ENCODE measurements at regions not wholly inside any gene's neighbourhood (a gene's known extent, or its start where the extent isn't known, plus 50 kb on each side); places are given as distances from the start of the nearest gene placed in this dataset.
"Not testable (repeated sequence)": the region's sequence is repeated elsewhere in the genome, so short reads cannot be mapped to it uniquely, and the experiment has no call there.

DNA sequence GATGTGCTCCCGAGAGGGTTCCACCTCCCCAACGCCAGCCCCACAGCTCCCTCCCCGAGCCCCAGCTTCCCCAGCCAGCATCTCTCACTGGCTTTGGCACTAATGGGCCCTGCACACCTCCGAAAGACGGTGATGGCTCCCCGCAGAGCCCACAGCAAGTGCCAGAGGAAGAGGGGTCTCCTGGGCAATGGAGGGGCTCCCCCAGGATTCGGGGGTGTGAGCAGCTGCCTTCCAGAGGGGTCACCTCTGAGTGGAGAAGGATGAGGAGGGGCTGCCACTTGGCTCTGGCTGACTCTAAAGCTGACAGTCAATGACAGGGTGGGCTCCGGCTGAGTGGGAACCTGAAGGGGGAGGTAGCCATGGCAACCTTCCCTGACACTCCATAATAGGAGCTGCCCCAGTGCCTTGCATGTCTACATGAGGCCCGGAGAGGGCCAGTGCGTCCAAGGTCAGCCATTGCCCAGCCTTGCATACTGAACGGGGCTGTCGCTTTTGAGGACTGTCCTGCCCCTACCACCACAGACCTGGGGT is 98.6 kb upstream of the SYT13 start:
- DNase-seq (ENCODE audit: low read depth): no peak

DNA sequence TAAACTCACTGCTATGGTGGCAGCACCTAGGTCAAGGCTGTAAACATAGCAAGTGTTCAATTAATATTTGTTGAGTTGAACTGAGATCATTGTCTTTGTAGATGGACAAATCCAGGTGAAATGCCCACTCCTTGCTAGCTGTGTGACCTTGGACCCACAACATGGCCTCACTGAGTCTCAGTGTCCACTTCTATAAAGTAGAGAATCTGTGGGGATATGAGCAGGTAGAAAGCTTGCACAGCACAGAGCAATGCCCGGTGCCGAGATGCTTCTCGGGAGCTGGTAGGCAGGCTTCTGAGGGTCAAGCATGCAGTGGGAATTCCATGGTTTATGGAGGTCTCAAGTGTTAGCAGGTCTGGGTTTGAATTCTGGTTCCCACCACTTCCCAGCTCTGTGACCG is 97.9 kb upstream of the SYT13 start:
- no peak for DNase-seq (ENCODE audit: low read depth)

DNA sequence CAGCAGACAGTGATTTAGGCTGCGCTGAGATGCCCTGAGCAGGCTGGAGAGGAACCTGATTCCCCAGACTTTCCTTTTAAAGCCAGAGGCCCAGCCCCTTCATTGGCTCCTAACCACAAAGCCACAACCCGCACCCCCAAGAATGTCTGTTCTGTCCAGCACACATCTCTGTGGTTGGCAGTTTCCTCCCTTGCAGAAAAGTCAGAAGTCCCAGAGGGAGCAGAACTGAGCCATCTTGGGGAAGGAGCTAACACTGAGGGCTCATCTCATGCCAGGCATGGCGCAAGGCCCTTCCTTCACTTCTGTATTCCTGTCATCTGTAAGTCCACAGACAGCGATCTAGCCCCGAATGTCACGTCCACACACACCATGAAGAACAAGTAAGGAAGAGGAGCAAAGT is 97.1 kb upstream of the SYT13 start:
- DNase-seq (ENCODE audit: low read depth): peak; percentile 32

DNA sequence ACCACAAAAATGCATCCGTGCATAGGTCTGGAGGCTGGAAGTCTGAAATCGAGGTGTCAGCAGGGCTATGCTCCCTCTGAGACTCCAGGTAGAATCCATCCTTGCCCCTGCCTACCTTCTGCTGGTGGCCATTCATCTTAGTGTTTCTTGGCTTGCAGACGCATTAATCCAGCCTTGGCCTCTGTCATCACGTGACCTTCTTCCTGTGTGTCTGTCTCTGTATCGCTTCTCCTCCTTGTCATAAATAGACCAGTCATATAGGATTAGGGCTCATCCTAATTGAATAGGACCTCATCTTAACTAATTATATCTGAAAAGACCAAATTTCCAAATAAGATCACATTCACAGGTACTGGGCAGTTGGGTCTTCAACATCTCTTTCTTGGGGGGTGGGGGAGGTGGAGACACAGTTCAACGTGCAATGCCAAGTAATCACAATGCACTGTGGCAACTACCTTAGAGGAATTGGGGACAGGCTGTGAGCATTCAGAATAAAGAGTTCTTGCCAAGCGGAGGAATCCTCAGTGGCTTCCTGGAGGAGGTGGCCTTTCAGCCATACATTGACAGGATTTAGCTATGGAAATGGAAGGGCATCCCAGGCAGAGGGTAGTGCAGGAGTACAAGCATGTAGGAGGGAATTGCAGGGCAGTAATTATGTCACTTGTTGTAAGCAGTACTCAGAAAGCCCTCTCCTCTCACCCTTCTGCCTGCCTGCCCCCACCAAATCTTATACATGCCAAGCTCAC is 96.2 kb upstream of the SYT13 start:
- DNase-seq (ENCODE audit: low read depth): no peak

DNA sequence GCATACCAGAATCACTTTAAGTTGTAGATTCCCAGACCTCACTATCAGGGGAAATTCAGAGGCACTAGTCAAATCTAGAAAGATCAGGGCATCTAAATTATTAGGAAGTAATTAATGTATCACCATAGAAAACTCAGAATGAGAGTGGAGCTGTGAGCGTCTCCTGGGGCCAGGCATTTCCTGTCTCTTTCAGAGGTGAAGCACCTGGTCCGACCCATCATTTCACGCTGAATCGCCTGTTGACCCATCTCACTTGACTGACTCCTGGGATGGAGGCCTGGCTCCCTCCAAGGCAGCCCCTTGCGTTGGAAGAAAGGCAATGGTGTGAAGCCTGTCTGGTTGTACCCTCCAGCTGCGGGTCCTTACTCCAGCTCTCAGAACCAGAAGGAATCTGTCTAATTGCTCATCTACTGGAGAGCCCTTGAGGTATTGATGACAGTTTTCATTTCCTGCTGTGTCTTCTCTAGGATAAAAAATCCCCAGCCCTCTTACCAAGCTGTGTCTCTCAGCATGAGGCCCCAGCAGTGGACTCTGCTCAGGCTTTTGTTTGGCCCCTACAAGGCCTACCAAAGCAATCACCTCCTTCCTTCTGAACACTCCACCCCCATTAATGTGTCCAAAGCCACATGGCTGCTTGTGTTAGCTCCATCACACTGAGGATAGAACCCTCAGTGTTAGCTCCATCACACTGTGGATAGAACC is 93.2 kb upstream of the SYT13 start:
- DNase-seq (ENCODE audit: low read depth): no peak

DNA sequence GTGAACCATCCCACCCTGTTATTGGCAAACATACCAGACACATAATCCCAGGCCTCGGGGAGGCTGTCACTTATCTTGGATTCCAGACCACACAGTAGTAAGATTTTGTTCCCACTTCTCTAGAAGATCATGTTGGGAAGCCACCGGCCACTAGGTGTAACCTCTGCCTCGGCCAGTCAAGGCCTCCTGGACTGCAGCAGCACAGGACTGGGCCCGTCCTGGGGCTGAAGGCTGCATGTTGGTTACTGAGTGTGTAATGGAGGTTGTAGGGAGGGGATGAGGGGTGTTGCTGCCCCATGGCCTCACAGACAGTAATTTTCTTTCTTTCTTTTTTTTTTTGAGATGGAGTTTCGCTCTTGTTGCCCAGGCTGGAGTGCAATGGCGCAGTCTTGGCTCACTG is 92.4 kb upstream of the SYT13 start:
- no peak for DNase-seq (ENCODE audit: low read depth)

DNA sequence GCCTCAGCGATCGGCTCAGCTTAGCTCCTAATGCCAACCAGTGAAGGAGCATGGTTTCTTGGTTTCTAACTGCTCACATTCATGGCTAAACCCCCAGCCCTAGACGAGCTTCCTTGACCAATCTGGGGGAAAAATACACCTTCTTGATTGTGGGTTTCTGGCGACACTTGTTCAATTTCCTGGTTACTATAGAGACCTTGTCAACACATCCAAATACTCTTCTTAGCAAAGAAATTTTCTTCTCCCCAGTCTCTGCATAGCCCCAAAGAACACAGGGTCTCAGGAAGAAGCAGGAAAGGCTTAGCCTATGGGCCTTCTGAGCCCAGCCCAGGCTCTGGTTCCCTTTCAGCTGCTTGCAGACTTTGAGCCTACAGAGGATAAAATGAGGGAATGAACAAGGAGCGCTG is 88.5 kb upstream of the SYT13 start:
- DNase-seq (ENCODE audit: low read depth): no peak

DNA sequence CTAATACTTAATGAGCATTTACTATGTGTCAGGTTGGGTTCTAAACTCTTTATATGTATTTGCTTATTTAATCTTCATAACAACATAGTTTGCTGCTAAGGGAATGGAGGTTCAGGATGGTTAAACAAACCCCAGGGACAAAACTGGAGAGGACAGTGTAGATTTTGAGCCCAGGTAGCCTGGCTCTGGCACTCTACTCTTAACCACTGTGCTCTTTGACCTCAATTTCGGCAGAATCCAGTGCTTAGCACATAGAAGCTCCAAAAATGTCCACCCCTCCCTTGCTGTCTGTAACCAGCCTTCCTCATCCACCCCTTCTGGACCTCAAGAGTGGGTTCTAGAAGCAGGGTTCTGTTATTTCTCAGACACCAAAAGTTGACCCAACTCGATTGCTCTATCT is 88.0 kb upstream of the SYT13 start:
- DNase-seq (ENCODE audit: low read depth): no peak

DNA sequence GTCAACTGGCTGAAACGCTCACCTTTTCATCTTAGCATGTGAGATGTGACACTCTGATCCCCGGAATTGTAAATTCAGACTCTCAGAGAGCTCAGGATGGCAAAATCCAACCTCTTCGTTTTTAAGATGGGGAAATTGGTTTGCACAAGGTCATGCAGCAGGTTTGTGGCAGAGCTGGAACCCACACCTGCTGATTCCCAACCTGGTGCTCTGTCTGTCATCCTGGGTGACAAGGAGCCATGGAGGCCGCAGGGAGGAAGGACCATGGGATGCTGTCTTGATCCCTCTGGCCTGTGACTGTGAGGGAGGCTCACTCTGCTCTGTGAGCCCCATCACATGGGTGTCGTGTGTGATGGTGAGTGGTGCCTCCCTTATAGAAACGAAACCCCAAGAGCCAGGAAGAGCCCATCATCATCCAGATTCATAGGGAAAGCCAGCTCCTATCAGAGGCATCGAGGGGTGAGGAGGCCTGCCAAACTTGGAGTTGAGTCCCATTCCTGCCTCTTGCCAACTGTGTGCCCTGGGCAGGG is 87.4 kb upstream of the SYT13 start:
- no peak for DNase-seq (ENCODE audit: low read depth)

DNA sequence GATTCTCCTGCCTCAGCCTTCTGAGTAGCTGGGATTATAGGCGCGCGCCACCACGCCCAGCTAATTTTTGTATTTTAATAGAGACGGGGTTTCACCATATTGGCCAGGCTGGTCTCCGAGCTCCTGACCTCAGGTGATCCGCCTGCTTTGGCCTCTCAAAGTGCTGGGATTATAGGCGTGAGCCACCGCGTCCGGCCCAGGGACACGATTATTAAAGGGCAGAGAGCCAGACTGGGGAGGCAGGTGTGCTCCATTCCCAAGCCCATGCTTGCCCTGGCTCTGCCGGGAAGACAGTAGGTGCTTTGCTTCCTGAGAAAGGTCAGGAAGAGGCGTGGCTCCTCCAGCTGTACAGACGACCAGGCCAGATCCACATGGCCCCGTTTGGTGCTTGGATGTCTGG is 86.3 kb upstream of the SYT13 start:
- DNase-seq (ENCODE audit: low read depth): not testable (repeated sequence)

DNA sequence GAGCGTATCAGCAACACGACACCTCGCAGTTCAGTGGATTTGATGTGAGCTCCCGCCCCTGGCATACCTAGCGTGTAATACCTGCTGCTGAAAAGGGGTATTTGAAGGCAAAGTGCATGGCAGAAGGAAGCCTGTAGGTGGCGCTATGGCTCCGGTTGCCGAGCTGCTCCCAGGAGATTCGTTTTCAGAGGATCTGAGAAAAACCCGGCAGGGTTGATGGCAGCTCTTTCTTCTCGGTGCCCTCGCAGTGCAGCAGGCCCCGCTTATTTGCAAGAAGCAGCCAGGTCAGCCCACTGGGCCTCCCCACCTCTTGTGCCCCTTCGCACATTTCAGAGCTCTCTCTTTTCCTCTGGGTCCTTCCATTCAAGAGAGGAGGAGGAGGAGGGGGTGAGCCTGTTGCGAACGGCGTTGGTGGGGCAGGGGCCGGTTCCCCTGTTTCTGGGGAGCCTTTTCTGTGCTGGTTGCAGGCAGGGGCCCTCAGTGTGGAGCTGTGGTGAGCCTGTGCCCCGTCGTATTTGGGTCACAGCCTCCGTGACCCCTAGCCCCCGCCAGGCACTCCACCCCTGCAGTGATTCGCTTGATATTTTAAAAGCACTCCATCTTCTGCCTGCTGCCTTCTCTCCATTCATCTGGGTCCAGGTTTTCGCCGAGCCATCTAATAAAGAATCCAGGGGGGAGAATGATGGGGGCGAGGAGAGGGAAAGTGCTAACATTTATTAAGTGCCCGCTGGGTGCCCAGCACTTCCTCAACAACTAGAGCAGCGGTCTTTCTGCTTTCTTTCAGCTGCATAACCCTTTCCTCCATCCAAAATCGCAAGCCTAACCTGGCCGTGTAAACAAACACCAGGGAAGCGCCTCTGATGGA is 85.3 kb upstream of the SYT13 start:
- peak; percentile 65 for DNase-seq (ENCODE audit: low read depth)

DNA sequence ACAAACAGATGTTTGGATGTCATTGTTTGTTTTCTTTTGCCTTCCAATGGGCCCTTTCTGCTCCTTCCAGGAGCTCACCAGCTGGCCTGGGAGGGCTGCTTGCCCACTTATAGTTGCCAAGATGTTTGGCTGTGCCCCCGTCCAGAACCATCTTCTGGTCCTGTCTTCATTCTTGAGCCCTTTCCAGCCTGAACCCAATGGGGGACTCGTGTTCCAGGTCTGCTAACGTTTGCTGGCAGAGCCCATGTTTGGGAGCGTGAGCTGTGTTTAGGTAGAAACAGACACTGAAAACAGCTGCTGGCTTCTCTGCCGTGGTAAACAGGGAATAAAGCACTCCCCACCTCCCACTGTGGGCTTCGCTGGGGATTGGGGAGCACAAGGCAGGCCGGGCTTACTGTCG is 83.2 kb upstream of the SYT13 start:
- DNase-seq (ENCODE audit: low read depth): no peak

DNA sequence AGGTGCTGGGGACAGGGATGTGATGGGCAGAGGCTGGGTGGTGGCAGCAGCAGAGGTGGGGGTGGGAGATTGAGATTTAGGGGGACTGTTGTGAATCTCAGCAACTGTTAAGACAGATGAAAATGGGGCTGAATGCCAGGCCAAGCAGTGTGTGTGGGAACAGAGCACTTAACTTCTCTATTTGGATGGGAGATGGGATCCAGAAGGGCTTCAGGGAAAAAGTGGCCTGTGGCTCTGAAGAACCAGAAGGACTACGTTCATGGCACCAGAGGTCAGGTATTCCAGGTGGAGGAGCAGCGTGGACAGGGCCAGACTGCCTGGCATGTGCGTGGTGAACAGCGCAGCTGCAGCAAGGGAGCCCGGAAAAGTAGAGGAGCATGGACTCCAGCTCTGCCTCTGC is 82.6 kb upstream of the SYT13 start:
- DNase-seq (ENCODE audit: low read depth): no peak

DNA sequence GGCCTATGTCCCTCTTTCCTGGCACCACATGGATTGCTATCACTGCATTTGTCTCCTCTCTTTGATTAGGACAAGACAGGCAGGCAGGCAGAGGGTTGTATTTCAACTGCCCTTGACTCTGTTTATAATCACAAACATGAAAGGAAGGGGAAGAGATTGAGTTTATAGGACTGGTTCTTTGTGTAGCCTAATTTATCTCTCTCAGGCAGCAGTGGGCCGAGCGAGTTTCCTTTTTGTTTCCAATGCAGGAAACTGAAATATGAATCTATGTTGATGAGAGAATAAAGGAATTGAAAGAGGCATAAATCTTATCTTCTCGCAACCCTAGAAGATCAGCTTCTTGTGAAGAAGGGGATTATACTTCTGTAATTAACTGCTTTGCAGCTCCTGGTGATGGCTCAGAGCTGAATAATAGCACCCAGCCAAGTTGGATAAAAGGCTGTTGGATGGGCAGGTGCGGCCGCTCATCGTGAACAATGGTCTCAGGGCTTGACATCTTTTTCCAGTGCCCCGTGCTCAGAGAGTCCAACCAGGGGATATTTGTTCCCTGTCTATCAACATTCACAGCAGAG is 80.6 kb upstream of the SYT13 start:
- DNase-seq (ENCODE audit: low read depth): no peak

DNA sequence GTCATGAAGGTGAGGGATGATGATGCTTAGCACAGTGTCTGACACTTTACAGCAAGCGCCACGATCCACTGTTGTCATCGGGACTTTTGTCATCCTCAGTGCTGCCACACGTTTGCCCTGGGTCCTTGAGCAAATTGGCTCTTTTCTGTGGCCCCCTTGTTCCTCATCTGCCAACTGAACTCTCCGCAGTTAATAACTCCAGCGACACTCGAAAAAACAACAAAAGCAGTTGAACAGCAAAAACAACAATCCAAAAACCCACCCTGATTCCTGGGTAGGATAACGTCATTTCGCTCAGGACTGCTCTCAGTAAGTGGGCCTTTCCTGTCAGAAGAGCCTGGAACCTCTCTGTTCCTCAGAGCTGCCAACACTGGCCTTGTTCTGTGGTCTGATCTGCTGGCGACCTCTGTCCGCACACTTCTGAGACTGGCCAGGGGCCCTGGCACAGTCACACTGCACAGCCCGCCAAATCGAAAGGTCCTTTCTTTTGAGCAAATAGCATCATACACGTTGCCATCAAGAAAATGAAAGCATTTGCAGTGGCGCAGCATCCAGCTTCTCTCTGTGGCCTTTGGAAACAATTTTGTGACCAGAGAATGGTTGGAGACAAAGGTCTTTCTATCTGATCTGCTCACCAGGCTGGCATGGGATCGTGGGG is 79.9 kb upstream of the SYT13 start:
- no peak for DNase-seq (ENCODE audit: low read depth)

DNA sequence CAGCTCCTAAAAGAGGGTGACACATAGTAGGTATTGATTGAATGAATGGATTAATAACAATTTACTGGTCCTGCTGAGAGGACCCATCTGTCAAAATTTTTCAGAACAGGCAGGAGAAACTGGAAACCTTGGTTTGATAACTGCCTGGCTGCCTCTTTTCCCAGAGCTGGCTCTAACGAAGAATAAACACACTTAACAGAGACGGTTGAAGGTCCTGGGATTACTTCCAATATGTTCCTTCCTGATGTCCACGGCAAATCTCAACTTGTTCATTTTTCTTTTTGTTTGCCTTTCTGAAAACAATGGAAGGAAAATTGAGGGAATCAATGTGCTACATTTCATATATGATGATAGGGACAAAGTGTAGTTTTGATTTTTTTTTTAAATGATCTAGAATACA is 76.5 kb upstream of the SYT13 start:
- no peak for DNase-seq (ENCODE audit: low read depth)

DNA sequence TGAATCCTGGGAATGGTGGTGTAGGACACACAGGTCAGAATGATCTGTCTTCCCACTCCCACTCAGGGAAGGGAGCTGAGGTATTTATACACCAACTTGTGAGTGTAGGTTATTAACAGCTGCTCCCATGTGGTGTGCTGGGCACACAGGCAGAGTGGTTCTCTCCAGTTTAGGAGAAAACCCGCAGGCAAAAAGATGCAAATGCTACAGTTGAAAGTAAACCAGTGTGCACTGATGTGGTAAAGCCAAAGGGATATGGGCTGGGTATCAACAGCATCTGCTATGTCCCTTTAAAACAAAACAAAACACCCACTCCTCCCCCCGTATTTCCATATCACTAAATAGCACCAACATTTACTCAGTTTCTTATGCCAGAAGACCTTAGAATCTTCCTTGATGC is 75.4 kb upstream of the SYT13 start:
- no peak for DNase-seq (ENCODE audit: low read depth)

DNA sequence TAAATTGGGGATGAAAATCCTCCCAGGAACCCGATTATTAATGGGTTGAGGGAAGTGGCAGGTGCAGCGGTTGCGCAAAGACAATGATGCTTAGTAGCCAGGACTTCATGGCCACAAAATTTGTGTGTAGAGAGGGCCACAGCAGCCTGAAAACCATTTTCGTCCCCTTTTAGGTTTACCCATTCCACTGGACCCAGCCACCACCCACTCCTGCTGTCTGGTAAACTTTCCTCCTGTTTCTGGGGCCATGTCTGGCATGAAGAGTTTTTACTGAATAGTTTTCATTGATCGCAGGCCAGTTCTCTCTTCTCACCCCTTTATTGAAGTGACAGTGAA is 69.5 kb upstream of the SYT13 start:
- no peak for DNase-seq (ENCODE audit: low read depth)

DNA sequence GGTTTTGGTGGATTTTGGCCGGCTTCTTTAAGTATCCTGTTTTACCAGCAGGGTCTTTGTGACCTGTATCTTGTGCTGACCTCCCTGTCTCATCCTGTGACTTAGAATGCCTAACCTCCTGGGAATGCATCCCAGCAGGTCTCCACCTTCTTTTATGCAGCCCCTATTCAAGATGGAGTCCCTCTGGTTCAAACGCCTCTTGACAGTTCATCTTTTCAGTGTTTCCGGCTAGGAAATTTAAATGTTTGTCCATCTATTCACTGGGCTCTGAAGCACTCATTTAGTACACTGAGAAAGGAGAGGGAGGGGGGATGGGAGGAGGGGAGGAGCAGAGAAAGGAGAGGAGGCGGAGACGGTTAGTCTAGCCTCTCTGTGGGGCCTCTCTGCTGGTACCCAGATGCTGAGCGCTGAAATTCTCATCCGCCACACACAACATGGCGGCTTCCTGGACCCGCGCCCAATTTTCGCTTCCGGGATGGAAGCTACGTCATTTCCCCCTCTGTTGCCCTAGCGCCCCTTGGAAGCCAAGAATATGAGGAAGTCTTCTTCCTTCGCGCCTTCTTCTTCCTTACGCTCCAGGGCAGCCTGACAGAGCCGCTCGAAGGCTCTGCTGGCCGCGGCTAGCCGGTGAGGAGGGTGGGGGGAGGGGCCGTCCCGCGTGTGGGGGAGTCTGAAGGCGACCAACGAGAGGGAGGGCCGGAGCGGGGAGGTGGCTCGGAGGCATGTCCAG is 69.0 kb upstream of the SYT13 start:
- peak; percentile 6 for DNase-seq (ENCODE audit: low read depth)

DNA sequence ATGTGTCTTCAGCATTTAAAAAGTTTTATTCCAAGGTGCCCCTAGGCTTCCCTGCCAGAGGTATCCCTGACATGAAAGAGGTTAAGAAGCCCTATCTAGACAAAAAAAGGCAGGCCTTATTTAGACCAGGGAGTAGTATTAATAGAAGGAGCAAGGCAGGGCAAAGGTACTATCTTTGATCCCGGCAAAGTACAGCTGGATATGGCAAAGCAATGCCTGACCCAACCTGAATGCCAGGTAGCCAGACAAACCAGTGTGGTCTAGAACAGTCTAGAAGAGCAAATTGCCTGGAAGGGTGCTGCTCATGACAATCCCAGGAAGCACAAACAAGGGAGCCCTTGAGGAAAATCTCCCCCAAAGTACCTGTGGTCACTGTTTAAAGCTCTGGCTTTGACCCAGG is 62.6 kb upstream of the SYT13 start:
- DNase-seq (ENCODE audit: low read depth): no peak
